ENCODE measurements at regions not wholly inside any gene's neighbourhood (a gene's known extent, or its start where the extent isn't known, plus 50 kb on each side); places are given as distances from the start of the nearest gene placed in this dataset.

GRCh38 chr9:108698231-108698630 lies 157.6 kb downstream of the ACTL7B start:
- TF ChIP-seq, protein P1, sequence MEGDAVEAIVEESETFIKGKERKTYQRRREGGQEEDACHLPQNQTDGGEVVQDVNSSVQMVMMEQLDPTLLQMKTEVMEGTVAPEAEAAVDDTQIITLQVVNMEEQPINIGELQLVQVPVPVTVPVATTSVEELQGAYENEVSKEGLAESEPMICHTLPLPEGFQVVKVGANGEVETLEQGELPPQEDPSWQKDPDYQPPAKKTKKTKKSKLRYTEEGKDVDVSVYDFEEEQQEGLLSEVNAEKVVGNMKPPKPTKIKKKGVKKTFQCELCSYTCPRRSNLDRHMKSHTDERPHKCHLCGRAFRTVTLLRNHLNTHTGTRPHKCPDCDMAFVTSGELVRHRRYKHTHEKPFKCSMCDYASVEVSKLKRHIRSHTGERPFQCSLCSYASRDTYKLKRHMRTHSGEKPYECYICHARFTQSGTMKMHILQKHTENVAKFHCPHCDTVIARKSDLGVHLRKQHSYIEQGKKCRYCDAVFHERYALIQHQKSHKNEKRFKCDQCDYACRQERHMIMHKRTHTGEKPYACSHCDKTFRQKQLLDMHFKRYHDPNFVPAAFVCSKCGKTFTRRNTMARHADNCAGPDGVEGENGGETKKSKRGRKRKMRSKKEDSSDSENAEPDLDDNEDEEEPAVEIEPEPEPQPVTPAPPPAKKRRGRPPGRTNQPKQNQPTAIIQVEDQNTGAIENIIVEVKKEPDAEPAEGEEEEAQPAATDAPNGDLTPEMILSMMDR (conservative IDR thresholded peaks at IDR 0.05; ENCODE audit: low read depth, low read length): no peak
- TF ChIP-seq POLR2A (IDR thresholded peaks at IDR 0.05; ENCODE audit: low read depth, low read length): no peak
